CD14-positive monocyte (primary cell): ENCODE measurements at regions not wholly inside any gene's neighbourhood (a gene's known extent, or its start where the extent isn't known, plus 50 kb on each side); places are given as distances from the start of the nearest gene placed in this dataset.

ENCODE experiments used
- DNase-seq, 3 donors: peaks; one replicate each; pipeline ENCODE4 v3.0.0-alpha.2; 2011 to 2022
- H2AFZ ChIP-seq: 2 replicates; pipeline ENCODE4 v1.6.0; 2012; ENCODE audit warnings: mild to moderate bottlenecking, low read depth, low read length, inconsistent platforms; ENCODE audit not compliant: insufficient read depth, poor library complexity, severe bottlenecking
- H3K27ac ChIP-seq, 2 donors: 1 replicate in 1 of 2; 2 replicates in 1 of 2; pipeline ENCODE4 v1.5.1; 2012 to 2013; ENCODE audit warnings: low read length in 2 of 2, control low read depth in 1 of 2, inconsistent platforms in 1 of 2, low read depth in 1 of 2, mild to moderate bottlenecking in 1 of 2
- H3K27me3 ChIP-seq, 2 donors: one replicate each; pipeline versions ENCODE4 v1.6.0 to v1.6.1; 2011 to 2013; ENCODE audit warnings: low read length in 2 of 2; ENCODE audit not compliant: control insufficient read depth in 2 of 2, insufficient read depth in 2 of 2
- H3K36me3 ChIP-seq, 2 donors: replicated peaks in 1 of 2; 1 replicate in 1 of 2; 2 replicates in 1 of 2; pipeline versions ENCODE4 v1.5.1 to v1.6.1; 2012 to 2013; ENCODE audit warnings: low read length in 2 of 2, control low read depth in 1 of 2, inconsistent platforms in 1 of 2, mild to moderate bottlenecking in 1 of 2; ENCODE audit not compliant: insufficient read depth in 2 of 2, control insufficient read depth in 1 of 2
- H3K4me1 ChIP-seq, 2 donors: 1 replicate in 1 of 2; 2 replicates in 1 of 2; pipeline versions ENCODE4 v1.5.1 to v1.6.1; 2012 to 2013; ENCODE audit warnings: low read length in 2 of 2, control low read depth in 1 of 2, inconsistent platforms in 1 of 2, mild to moderate bottlenecking in 1 of 2, moderate library complexity in 1 of 2; ENCODE audit not compliant: insufficient read depth in 2 of 2, control insufficient read depth in 1 of 2
- H3K4me2 ChIP-seq: replicated peaks from 2 replicates; pipeline ENCODE3; 2012; ENCODE audit warnings: low read length, moderate library complexity, mild to moderate bottlenecking; ENCODE audit not compliant: poor library complexity, severe bottlenecking; ENCODE audit errors: extremely low read depth
- H3K4me3 ChIP-seq, 3 experiments: fragments of 200-600 bp in 1 of 3; sonication (generic) in 1 of 3; replicated peaks in 1 of 3; 1 replicate in 2 of 3; 2 replicates in 1 of 3; pipeline ENCODE4 v1.5.1; 2011 to 2013; ENCODE audit warnings: low read length in 3 of 3, mild to moderate bottlenecking in 3 of 3, control low read depth in 2 of 3, low read depth in 2 of 3, inconsistent platforms in 1 of 3, moderate library complexity in 1 of 3
- H3K79me2 ChIP-seq: 2 replicates; pipeline ENCODE4 v1.6.0; 2012; ENCODE audit warnings: mild to moderate bottlenecking, control low read depth, inconsistent platforms, low read length, moderate library complexity; ENCODE audit not compliant: insufficient read depth
- H3K9ac ChIP-seq: 2 replicates; pipeline ENCODE4 v1.6.0; 2017; ENCODE audit warnings: low read length, mild to moderate bottlenecking; ENCODE audit not compliant: insufficient read depth, poor library complexity, severe bottlenecking
- H3K9me3 ChIP-seq, 2 donors: replicated peaks in 1 of 2; 1 replicate in 1 of 2; 2 replicates in 1 of 2; pipeline versions ENCODE4 v1.5.1 to v1.6.1; 2012 to 2013; ENCODE audit warnings: low read length in 2 of 2, control low read depth in 1 of 2; ENCODE audit not compliant: control insufficient read depth in 1 of 2, insufficient read depth in 1 of 2
- H4K20me1 ChIP-seq: 2 replicates; pipeline ENCODE4 v1.6.0; 2012; ENCODE audit warnings: mild to moderate bottlenecking, low read length, control low read depth, moderate library complexity; ENCODE audit not compliant: insufficient read depth
- H3K27ac Mint-ChIP-seq, 7 donors: one replicate each; pipeline ENCODE4 v1.8.0; 2020; ENCODE audit warnings: mild to moderate bottlenecking in 7 of 7, mixed read lengths in 7 of 7, moderate library complexity in 6 of 7, inconsistent platforms in 2 of 7
- H3K27me3 Mint-ChIP-seq, 3 donors: one replicate each; pipeline ENCODE4 v1.8.0; 2021 to 2022; ENCODE audit warnings: low read depth in 3 of 3, mild to moderate bottlenecking in 3 of 3, mixed read lengths in 3 of 3, moderate library complexity in 3 of 3, inconsistent platforms in 1 of 3
- H3K36me3 Mint-ChIP-seq, 2 donors: one replicate each; pipeline ENCODE4 v1.8.0; 2020; ENCODE audit warnings: mixed read lengths in 2 of 2, inconsistent platforms in 1 of 2, mild to moderate bottlenecking in 1 of 2
- H3K4me1 Mint-ChIP-seq: one replicate; pipeline ENCODE4 v1.8.0; 2020; ENCODE audit warnings: mild to moderate bottlenecking, mixed read lengths
- H3K4me3 Mint-ChIP-seq, 2 donors: one replicate each; pipeline ENCODE4 v1.8.0; 2020; ENCODE audit warnings: mild to moderate bottlenecking in 2 of 2, mixed read lengths in 2 of 2, moderate library complexity in 1 of 2
- H3K9me3 Mint-ChIP-seq, 7 donors: one replicate each; pipeline ENCODE4 v1.8.0; 2020 to 2022; ENCODE audit warnings: mixed read lengths in 7 of 7, mild to moderate bottlenecking in 6 of 7, moderate library complexity in 6 of 7, inconsistent platforms in 2 of 7
- CTCF ChIP-seq: fragments of 200-600 bp; IDR thresholded peaks from one replicate; pipeline ENCODE4 v1.8.0; 2022; ENCODE audit warnings: antibody characterized with exemption, mild to moderate bottlenecking
- WGBS: methylation state at CpG from one replicate; pipeline ENCODE4 v1.1.5; 2013; ENCODE audit warnings: missing lambda C conversion rate; ENCODE audit not compliant: insufficient coverage; 5-methylcytosine and 5-hydroxymethylcytosine counted together
- intact Hi-C, 2 donors: fragments of 100-400 bp; cut with micrococcal nuclease; formaldehyde crosslinking; loops; one replicate each; pipeline versions ENCODE4 v1.15.0 to v1.15.1; 2023

- H3K9ac ChIP-seq = no peak overlapping the region
- no peak for TF ChIP-seq CTCF
- 77% methylated on average over 4 of the region's 13 CpGs for whole genome bisulfite sequencing
- peak in 2 of 3 donors; percentile 32 to 58 for DNase-seq
- H3K27ac Mint-ChIP-seq = peak overlapping the region; percentile 74 to 95 (median 90)
- H4K20me1 ChIP-seq = no peaks in the 10 kb centered on the region
- H3K4me3 ChIP-seq = peak overlapping the region in 1 of 3 experiments; percentile 52
- H3K27me3 Mint-ChIP-seq = peaks cover 0 to 9% (median under 1%) of the 10 kb centered on the region in 3 donors
- H2AFZ ChIP-seq = no peak overlapping the region
- intact Hi-C loops = loop anchor here in 1 of 2 donors (5.0 kb wide), 1 partner anchor 44 kb away; no protein-coding TSS in a partner anchor
- peaks cover 0 to 2% (median 0%) of the 10 kb centered on the region in 7 donors for H3K9me3 Mint-ChIP-seq
- H3K27ac ChIP-seq = peak overlapping the region; percentile 59 to 85
- no peaks in the 10 kb centered on the region for H3K36me3 Mint-ChIP-seq
- H3K9me3 ChIP-seq = no peaks in the 10 kb centered on the region
- H3K27me3 ChIP-seq = no peaks in the 10 kb centered on the region
- no peaks in the 10 kb centered on the region for H3K79me2 ChIP-seq
- no peaks in the 10 kb centered on the region for H3K36me3 ChIP-seq
- peaks cover 76% of the 10 kb centered on the region in 2 donors for H3K4me1 ChIP-seq
- peak overlapping the region in 1 of 2 donors; percentile 73 for H3K4me3 Mint-ChIP-seq
- H3K4me1 Mint-ChIP-seq = peaks cover 73% of the 10 kb centered on the region
- peak overlapping the region; percentile 63 for H3K4me2 ChIP-seq
Observed at GRCh38 chr6:163710532-163711470, 296.3 kb downstream of the QKI start.

GRCh38 chr6:163709693-163710092 lies 295.2 kb downstream of the QKI start:
- H3K9ac ChIP-seq = no peak overlapping the region
- H3K4me3 Mint-ChIP-seq = peak overlapping the region in 1 of 2 donors; percentile 30
- peaks cover 73% of the 10 kb centered on the region for H3K4me1 Mint-ChIP-seq
- H3K27me3 ChIP-seq = no peaks in the 10 kb centered on the region
- peak in 1 of 3 donors; percentile 14 for DNase-seq
- peak overlapping the region in 1 of 3 experiments; percentile 52 for H3K4me3 ChIP-seq
- peaks cover 76% of the 10 kb centered on the region in 2 donors for H3K4me1 ChIP-seq
- no peaks in the 10 kb centered on the region for H3K79me2 ChIP-seq
- H4K20me1 ChIP-seq = no peaks in the 10 kb centered on the region
- peak overlapping the region; percentile 43 to 85 for H3K27ac ChIP-seq
- peaks cover 0 to 8% (median 1%) of the 10 kb centered on the region in 3 donors for H3K27me3 Mint-ChIP-seq
- 36% methylated on average over 2 of the region's 3 CpGs for WGBS
- no peaks in the 10 kb centered on the region for H3K9me3 ChIP-seq
- TF ChIP-seq CTCF = no peak
- no peak overlapping the region for H2AFZ ChIP-seq
- intact Hi-C loops = loop anchor here (5.0 to 10.0 kb wide), 2 partner anchors 42 to 45 kb away; no protein-coding TSS in a partner anchor
- H3K4me2 ChIP-seq = peak overlapping the region; percentile 63
- no peaks in the 10 kb centered on the region for H3K36me3 Mint-ChIP-seq
- peak overlapping the region in 6 of 7 donors; percentile 19 to 93 (median 70) for H3K27ac Mint-ChIP-seq
- H3K36me3 ChIP-seq = no peaks in the 10 kb centered on the region
- H3K9me3 Mint-ChIP-seq = peaks cover 0 to 2% (median 0%) of the 10 kb centered on the region in 7 donors
